ENCODE measurements at regions not wholly inside any gene's neighbourhood (a gene's known extent, or its start where the extent isn't known, plus 50 kb on each side); places are given as distances from the start of the nearest gene placed in this dataset.

GRCh38 chr9:135345775-135346433 lies 133.7 kb upstream of the PPP1R26 start:
- 56 to 64% methylated on average over 21 to 23 of the region's 23 CpGs for WGBS, 2 donors
- intact Hi-C loops (cut with DNase I; ENCODE audit: low total_unique reads), result no loop called here
- DNase-seq (ENCODE audit: low spot score in 2 of 2), result no peak
- no peak for TF ChIP-seq CTCF (IDR thresholded peaks at IDR 0.05)
- no peak for TF ChIP-seq POLR2A (IDR thresholded peaks at IDR 0.05)
- H3K4me3 ChIP-seq (ENCODE audit: low read depth, poor library complexity, severe bottlenecking), result no peak overlapping the region

GRCh38 chr9:135346438-135347050 lies 133.0 kb upstream of the PPP1R26 start:
- DNase-seq (ENCODE audit: low spot score in 2 of 2), result no peak
- TF ChIP-seq CTCF (IDR thresholded peaks at IDR 0.05) (no peak), POLR2A (IDR thresholded peaks at IDR 0.05) (no peak)
- intact Hi-C loops (cut with DNase I; ENCODE audit: low total_unique reads), result no loop called here
- 59% methylated on average over 16 of the region's 16 CpGs for WGBS, 2 donors
- no peak overlapping the region for H3K4me3 ChIP-seq (ENCODE audit: low read depth, poor library complexity, severe bottlenecking)

- H3K4me3 ChIP-seq (ENCODE audit: low read depth, poor library complexity, severe bottlenecking), result no peak overlapping the region
- TF ChIP-seq POLR2A (IDR thresholded peaks at IDR 0.05) (no peak), CTCF (IDR thresholded peaks at IDR 0.05) (no peak)
- intact Hi-C loops (cut with DNase I; ENCODE audit: low total_unique reads), result no loop called here
- DNase-seq (ENCODE audit: low spot score in 2 of 2), result no peak
- 73 to 74% methylated on average over 14 of the region's 14 CpGs for WGBS, 2 donors
Measured at GRCh38 chr9:135347461-135347860, 132.1 kb upstream of the PPP1R26 start.

- TF ChIP-seq CTCF (IDR thresholded peaks at IDR 0.05) (no peak), POLR2A (IDR thresholded peaks at IDR 0.05) (no peak)
- intact Hi-C loops (cut with DNase I; ENCODE audit: low total_unique reads), result no loop called here
- DNase-seq (ENCODE audit: low spot score in 2 of 2), result no peak
- no peak overlapping the region for H3K4me3 ChIP-seq (ENCODE audit: low read depth, poor library complexity, severe bottlenecking)
- WGBS, 2 donors, result 79 to 81% methylated on average over 23 of the region's 23 CpGs
Measured at GRCh38 chr9:135348076-135348787, 131.3 kb upstream of the PPP1R26 start.

GRCh38 chr9:135348788-135349150 lies 130.8 kb upstream of the PPP1R26 start:
- TF ChIP-seq CTCF (IDR thresholded peaks at IDR 0.05), result no peak
- no peak for TF ChIP-seq POLR2A (IDR thresholded peaks at IDR 0.05)
- intact Hi-C loops (cut with DNase I; ENCODE audit: low total_unique reads), result no loop called here
- no peak for DNase-seq (ENCODE audit: low spot score in 2 of 2)
- no peak overlapping the region for H3K4me3 ChIP-seq (ENCODE audit: low read depth, poor library complexity, severe bottlenecking)
- 77 to 79% methylated on average over 9 of the region's 9 CpGs for WGBS, 2 donors
